ES-I3 (cell line): ENCODE measurements at regions not wholly inside any gene's neighbourhood (a gene's known extent, or its start where the extent isn't known, plus 50 kb on each side); places are given as distances from the start of the nearest gene placed in this dataset.

Experiments
- H3K36me3 ChIP-seq: 2 replicates; pipeline ENCODE4 v1.6.1; 2013; ENCODE audit warnings: mild to moderate bottlenecking, low read length, control low read depth, moderate library complexity; ENCODE audit not compliant: insufficient read depth
- H3K4me1 ChIP-seq: 2 replicates; pipeline ENCODE4 v1.6.1; 2013; ENCODE audit warnings: mild to moderate bottlenecking, control low read depth, low read length; ENCODE audit not compliant: insufficient read depth
- H3K9ac ChIP-seq: 2 replicates; pipeline ENCODE4 v1.6.1; 2013; ENCODE audit warnings: low read depth, mild to moderate bottlenecking, low read length, moderate library complexity
- H3K9me3 ChIP-seq: 2 replicates; pipeline ENCODE4 v1.6.1; 2013; ENCODE audit warnings: mild to moderate bottlenecking, low read length, moderate library complexity; ENCODE audit not compliant: control insufficient read depth, insufficient read depth

DNA sequence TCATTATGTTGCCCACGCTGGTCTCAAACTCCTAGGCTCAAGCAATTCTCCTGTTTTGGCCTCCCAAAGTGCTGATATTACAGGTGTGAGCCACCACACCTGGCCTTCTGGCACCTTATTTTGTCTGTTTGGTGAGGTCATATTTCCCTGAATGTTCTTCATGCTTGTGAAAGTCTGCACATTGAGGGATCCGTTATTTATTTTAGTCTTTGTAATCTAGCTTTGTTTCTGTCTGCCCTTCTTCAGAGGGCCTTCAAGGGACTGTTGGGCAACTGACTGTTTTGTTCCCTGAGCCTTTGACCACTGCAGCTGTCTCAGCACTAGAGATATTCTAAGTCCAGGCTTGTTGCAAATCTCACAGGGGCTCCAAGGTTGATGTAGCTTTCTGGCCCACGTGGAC is 110.5 kb upstream of the RFC3 start:
- no peaks in the 10 kb centered on the region for H3K9me3 ChIP-seq
- H3K36me3 ChIP-seq: no peaks in the 10 kb centered on the region
- H3K9ac ChIP-seq: no peak overlapping the region
- H3K4me1 ChIP-seq: no peaks in the 10 kb centered on the region

DNA sequence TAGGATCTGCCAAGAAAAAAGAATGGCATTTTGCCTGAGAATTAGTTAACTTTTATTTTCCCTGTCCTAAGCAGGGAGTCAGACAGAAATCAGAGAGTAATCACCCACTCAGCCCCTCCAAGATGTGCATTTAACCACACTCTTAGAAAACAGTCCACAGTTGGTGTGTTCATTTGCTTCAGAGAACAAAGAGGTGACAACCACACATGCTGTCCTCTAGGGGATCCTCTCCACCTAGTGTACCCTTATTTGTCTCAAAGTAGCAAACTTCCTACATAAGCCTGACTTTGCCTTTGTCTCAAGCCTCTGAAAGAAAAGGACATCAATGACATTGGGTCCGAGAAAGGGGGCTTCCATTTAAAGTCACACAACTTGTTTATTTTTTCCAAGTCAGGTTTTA is 107.0 kb upstream of the RFC3 start:
- Histone ChIP-seq H3K4me1 (no peaks in the 10 kb centered on the region), H3K36me3 (no peaks in the 10 kb centered on the region), H3K9ac (no peak overlapping the region), H3K9me3 (no peaks in the 10 kb centered on the region)

DNA sequence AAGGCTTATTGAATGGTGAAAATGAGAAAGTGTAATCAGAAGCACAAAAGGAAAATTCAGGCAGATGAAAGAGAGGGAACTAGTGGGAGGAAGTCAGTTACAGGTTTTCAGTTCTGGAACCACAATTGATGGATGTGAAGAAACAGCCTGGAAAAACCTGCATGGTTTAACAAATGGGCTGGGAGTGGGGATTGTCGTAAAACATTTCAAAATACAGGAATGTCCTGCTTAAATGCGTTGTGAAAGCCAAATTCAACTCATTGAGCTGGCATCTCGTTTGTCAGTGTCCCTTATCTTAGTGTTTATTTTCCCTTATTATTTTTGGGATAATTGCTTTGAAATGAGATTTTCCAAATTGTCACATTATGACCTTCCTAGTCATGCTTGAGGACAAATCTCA is 106.5 kb upstream of the RFC3 start:
- no peaks in the 10 kb centered on the region for H3K4me1 ChIP-seq
- H3K36me3 ChIP-seq: no peaks in the 10 kb centered on the region
- H3K9ac ChIP-seq: no peak overlapping the region
- H3K9me3 ChIP-seq: no peaks in the 10 kb centered on the region

DNA sequence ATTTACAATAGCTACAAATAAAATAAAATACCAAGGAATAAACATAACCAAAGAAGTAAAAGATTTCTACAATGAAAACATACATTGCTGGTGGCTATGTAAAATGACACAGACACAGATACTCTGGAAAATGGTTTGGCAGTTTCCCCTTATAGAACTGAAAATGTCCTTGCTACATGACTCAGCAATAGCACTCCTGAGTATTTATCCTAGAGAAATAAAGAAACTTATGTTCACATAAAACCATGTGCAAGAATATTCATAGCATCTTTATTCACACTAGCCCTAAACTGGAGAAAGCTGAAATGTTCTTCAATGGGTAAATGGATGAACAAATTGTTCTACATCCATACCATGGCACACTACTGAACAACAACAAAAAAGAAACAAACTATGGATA is 100.2 kb upstream of the RFC3 start:
- Histone ChIP-seq H3K9me3 (no peaks in the 10 kb centered on the region), H3K36me3 (no peaks in the 10 kb centered on the region), H3K4me1 (no peaks in the 10 kb centered on the region), H3K9ac (no peak overlapping the region)

DNA sequence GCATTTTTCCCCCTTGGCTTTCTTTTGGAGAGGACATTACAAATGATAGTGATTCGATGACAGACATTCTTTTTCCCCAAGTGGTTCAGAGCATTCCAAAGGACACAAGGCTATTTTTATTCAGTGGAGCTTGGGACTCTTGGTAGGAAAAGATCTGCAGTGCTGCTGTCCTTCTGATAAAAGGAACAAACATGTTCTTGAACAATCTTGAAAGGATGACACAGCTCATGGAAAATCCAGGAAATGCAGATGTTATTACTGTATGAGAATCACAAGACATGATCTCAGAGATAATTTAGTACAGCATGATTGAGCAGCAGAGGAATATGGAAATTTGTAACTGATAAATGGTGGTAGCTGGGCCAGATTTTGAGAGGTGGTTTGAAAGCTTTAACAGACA is 96.2 kb upstream of the RFC3 start:
- H3K36me3 ChIP-seq: no peaks in the 10 kb centered on the region
- H3K9me3 ChIP-seq: no peaks in the 10 kb centered on the region
- no peak overlapping the region for H3K9ac ChIP-seq
- peaks cover 4% of the 10 kb centered on the region; the same call in 1 of the 2 replicates for H3K4me1 ChIP-seq

DNA sequence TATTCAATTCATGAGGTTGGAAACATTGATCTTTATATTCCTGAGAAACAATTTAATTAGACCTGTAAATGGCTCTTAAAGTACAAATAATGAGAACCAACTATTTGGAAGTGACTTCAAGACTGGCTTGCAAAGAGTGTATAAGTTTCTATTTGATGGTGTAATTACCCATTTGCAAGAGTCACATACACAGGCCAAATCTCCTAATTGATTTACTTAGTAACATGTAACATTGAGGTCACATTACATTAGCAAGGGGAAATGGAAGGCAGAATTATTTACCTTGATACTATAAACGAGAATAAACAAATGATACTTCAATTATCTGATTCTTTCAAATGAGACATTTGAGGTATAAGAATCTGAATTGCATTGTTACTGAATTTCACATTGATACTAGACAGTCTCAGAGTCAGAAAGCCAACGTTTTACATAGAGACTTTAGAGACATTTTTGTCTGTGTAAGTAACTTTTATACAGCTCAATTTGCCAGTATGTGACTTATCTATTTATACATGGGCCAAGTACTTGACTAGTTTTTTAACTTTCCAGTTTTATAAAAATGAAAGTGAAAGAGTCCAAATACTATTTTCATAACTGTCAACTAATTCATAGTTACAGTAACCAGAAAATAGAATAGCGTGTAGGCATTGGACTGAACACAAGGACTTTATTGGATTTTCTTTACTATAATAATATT is 95.6 kb upstream of the RFC3 start:
- Histone ChIP-seq H3K36me3 (no peaks in the 10 kb centered on the region), H3K4me1 (peaks cover 4% of the 10 kb centered on the region; the same call in 1 of the 2 replicates), H3K9me3 (no peaks in the 10 kb centered on the region), H3K9ac (no peak overlapping the region)

GRCh38 chr13:33723365-33723764 is 94.6 kb upstream of the RFC3 start:
- H3K9ac ChIP-seq: no peak overlapping the region
- H3K36me3 ChIP-seq: no peaks in the 10 kb centered on the region
- H3K4me1 ChIP-seq: peaks cover 4% of the 10 kb centered on the region; the same call in 1 of the 2 replicates
- no peaks in the 10 kb centered on the region for H3K9me3 ChIP-seq

GRCh38 chr13:33723772-33724435 is 94.0 kb upstream of the RFC3 start:
- peaks cover 4% of the 10 kb centered on the region; the same call in 1 of the 2 replicates for H3K4me1 ChIP-seq
- no peaks in the 10 kb centered on the region for H3K36me3 ChIP-seq
- H3K9me3 ChIP-seq: no peaks in the 10 kb centered on the region
- no peak overlapping the region for H3K9ac ChIP-seq

GRCh38 chr13:33725340-33725739 is 92.6 kb upstream of the RFC3 start:
- Histone ChIP-seq H3K36me3 (no peaks in the 10 kb centered on the region), H3K4me1 (peaks cover 4% of the 10 kb centered on the region; the same call in 1 of the 2 replicates), H3K9me3 (no peaks in the 10 kb centered on the region), H3K9ac (no peak overlapping the region)

GRCh38 chr13:33727297-33728083 is 90.5 kb upstream of the RFC3 start:
- H3K9ac ChIP-seq: no peak overlapping the region

DNA sequence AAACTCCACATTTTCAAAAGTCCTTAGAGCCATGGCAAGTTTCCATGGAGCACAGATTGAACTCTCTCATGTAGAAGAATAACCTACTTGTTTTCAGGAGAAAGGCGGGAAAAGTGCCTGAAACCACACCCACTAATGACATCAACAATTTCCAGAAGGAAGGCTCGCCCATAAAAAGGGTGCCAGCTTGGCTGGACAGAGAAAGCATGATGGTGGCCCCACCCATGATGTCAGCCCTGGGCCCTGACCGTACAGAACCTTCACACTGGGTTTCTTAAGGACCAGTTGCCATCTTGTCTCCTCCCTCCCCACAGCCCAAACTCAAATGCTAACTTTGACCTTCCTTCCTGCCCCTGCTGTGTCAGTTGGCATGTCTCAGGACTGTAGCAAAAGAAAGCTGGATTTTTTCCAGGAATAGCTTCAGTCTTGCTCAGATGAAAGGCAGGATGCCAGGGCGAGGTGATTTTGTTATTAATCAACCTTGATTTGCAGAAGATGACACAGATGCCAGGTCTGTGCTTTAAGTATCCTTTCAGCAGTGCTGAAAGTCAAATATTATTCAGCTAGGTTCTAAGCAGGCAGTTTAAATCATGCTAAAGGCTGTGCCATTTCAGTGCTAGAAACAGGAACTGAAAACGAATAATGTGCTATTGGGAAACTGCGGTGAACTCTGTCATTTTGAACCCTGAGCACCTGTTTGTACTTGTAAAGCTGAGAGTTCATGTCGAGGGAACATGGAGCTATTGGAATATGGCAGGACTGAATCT is 89.5 kb upstream of the RFC3 start:
- no peaks in the 10 kb centered on the region for H3K36me3 ChIP-seq
- no peak overlapping the region for H3K9ac ChIP-seq
- no peaks in the 10 kb centered on the region for H3K9me3 ChIP-seq
- peaks cover under 1% of the 10 kb centered on the region; the same call in 1 of the 2 replicates for H3K4me1 ChIP-seq

More at GRCh38 chr13:33727297-33728083, 90.5 kb upstream of the RFC3 start:
- Histone ChIP-seq H3K9me3 (no peaks in the 10 kb centered on the region), H3K4me1 (peaks cover 4% of the 10 kb centered on the region; the same call in 1 of the 2 replicates), H3K36me3 (no peaks in the 10 kb centered on the region)

DNA sequence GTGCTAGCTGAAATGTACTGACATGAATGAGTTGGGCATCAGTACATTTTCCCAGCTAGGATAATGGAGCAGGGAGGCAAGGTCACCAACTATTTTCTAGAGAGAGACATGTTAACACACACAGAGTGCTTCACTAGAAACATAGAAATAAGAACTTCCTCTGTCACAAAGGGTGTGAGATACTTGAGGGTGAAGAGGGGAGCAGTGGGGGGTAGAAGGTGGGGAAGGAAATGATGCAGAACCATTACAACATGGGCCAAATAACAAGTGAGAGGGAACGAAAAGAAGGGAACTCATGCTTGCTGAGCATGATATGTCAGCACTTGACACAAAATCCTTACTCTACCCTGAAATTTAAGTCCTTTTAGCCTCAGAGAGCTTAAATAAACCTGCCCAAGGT is 87.8 kb upstream of the RFC3 start:
- H3K9me3 ChIP-seq: no peaks in the 10 kb centered on the region
- H3K36me3 ChIP-seq: no peaks in the 10 kb centered on the region
- no peaks in the 10 kb centered on the region for H3K4me1 ChIP-seq
- H3K9ac ChIP-seq: no peak overlapping the region

GRCh38 chr13:33730619-33731018 is 87.3 kb upstream of the RFC3 start:
- H3K9ac ChIP-seq: no peak overlapping the region
- no peaks in the 10 kb centered on the region for H3K4me1 ChIP-seq

DNA sequence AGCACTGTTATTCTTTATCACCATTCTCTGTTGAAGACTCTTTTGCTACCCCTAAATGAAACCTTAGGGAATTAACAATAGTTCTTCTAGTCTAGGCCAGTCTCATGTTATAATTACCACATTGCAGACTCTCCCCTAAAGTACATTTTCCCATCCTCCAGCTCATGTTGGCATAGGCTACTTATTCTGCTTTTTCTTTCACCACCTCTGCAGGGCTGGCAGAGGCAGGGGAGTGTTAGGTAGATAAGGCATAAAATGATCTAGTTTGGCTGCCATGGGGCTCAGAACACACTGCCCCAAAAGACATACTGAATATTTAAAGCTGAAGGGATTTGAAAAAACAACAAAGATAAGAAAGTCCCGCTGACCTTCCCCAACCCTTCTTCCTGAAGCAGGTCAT is 82.7 kb upstream of the RFC3 start:
- H3K4me1 ChIP-seq: no peaks in the 10 kb centered on the region
- no peak overlapping the region for H3K9ac ChIP-seq
- no peaks in the 10 kb centered on the region for H3K36me3 ChIP-seq
- H3K9me3 ChIP-seq: no peaks in the 10 kb centered on the region

More at GRCh38 chr13:33730619-33731018, 87.3 kb upstream of the RFC3 start:
- Histone ChIP-seq H3K36me3 (no peaks in the 10 kb centered on the region), H3K9me3 (no peaks in the 10 kb centered on the region)
